ENCODE measurements at regions not wholly inside any gene's neighbourhood (a gene's known extent, or its start where the extent isn't known, plus 50 kb on each side); places are given as distances from the start of the nearest gene placed in this dataset.

DNA sequence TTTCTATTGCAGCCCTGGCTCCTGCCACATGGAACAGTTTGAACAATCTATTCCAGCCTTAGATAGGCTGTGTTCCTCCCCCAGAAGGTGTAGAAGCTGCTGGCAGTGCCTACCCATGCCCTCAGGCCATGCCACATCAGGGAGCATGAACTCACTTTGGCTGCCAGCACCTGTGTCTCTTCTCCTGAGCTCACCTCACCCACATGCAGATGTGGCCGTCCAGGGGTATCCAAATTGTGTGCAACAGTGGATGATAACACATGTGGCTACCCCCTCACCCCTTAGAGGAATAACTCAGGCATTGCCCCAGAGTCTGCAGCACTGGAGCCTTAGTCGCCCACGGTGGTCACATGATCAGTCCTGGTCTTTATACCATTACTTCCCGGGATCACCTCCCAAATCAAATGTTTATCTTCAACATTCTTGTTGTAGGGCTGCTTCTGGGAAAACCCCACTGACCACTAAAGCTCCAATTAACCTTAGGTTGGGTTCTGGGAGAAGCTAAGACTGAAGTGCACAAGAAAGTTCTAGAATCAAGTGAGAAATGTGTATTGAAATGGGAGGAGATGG is 110.4 kb downstream of the BANF2 start:
- no peaks in the 10 kb centered on the region for H3K27me3 Mint-ChIP-seq
- H3K4me1 Mint-ChIP-seq (ENCODE audit: low read depth): no peaks in the 10 kb centered on the region
- H3K36me3 Mint-ChIP-seq (ENCODE audit: low read depth): no peaks in the 10 kb centered on the region
- no peak for DNase-seq
- no peak overlapping the region for H3K27ac Mint-ChIP-seq
- no peak overlapping the region for H3K4me3 Mint-ChIP-seq
- H3K9me3 Mint-ChIP-seq: no peaks in the 10 kb centered on the region

DNA sequence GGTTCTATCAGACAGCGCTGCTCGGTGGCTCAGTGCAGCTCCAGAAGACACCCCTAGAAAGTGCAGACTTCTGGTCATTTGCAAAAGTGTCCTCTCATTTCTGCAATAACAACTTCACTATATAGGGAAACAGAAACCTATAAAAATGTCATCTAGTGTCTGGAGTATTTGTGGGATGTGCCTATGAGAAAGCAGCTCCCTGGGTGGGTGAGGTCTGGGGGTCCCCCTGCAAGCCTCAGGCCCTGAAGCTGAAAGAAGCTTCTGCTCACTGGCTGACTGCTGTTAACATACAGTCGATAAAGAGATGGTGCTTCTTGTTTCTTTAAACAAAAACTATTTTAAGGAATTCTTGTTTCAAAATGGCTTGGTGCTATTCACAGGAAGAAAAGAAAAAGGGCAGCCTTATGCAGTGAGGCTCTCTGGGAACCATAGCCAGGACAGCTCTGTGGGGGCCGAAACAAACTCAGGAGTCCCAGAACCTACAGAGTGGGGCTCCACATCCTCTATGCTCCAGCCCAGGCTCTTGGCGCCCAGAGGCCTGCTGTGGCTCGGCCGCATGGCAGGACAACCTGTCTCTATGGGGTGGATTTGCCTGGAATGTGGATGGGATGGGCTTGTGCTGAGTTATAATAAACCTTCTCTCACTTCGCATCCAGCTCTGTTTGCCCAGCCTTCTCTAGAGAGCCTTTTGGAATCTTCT is 109.7 kb downstream of the BANF2 start:
- Mint-ChIP-seq H3K9me3 (no peaks in the 10 kb centered on the region), H3K4me3 (no peak overlapping the region), H3K27ac (no peak overlapping the region), H3K4me1 (ENCODE audit: low read depth) (no peaks in the 10 kb centered on the region), H3K36me3 (ENCODE audit: low read depth) (no peaks in the 10 kb centered on the region), H3K27me3 (no peaks in the 10 kb centered on the region)
- DNase-seq: no peak

DNA sequence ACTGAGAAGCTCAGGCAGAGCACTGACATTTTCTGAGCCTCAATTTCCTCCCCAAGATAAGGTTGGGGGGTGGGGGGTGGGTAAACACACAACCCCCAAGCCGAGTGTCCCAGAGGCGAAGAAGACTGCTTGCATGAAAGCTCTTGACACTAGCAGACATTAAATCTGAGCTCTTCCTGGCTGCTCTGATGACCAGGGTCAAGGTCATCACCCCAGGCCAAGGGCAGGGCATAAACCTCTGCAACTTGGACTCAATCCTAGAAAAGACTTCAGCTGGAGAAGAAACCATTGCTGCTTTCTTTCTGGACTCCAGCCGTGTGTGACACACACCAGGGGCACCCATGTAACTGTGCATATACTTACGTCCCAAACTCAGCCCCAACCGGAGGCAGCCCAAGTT is 109.0 kb downstream of the BANF2 start:
- no peak for DNase-seq
- Mint-ChIP-seq H3K9me3 (no peaks in the 10 kb centered on the region), H3K27me3 (no peaks in the 10 kb centered on the region), H3K27ac (no peak overlapping the region), H3K36me3 (ENCODE audit: low read depth) (no peaks in the 10 kb centered on the region), H3K4me3 (no peak overlapping the region), H3K4me1 (ENCODE audit: low read depth) (no peaks in the 10 kb centered on the region)

DNA sequence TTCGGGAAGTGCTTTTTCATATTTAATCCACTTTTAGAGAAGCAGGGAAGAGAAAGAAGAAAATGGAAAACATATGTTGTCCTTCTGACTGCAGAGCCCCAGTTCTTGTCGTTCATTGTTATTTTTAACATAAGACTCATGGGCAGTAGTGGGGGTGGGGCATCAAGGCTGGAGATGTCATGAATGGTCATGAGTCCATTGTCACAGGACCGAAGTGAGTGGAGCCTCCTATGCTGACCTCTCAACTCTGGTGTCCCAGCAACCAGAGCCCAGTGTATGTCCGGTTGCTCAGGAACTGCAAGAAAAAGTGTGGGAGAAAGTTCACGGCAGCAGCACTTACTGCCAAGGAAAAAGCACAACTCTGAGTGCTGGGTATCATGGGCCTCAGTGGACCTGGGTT is 108.6 kb downstream of the BANF2 start:
- H3K27ac Mint-ChIP-seq: no peak overlapping the region
- no peaks in the 10 kb centered on the region for H3K4me1 Mint-ChIP-seq (ENCODE audit: low read depth)
- no peaks in the 10 kb centered on the region for H3K27me3 Mint-ChIP-seq
- H3K36me3 Mint-ChIP-seq (ENCODE audit: low read depth): no peaks in the 10 kb centered on the region
- H3K9me3 Mint-ChIP-seq: no peaks in the 10 kb centered on the region
- no peak overlapping the region for H3K4me3 Mint-ChIP-seq
- DNase-seq: no peak

DNA sequence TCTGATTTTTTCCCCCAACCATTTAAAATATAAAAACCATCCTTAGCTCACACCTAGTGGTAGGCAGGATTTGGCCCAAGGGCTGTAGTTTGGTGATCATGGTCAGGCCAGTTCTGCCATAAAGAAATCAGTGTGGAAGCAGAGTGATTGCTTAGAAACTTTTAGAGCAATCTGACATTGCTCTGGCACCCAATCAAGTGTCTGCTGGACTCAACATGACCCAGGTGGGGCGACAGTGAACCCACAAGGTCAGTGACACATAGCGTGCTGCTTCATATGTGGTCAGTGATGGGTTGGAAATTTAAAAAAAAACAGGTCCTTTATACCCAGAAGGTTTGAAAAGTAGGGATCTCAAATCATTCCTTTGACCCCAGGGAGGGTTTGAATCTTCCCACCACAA is 107.9 kb downstream of the BANF2 start:
- H3K9me3 Mint-ChIP-seq: no peaks in the 10 kb centered on the region
- no peaks in the 10 kb centered on the region for H3K27me3 Mint-ChIP-seq
- no peak overlapping the region for H3K27ac Mint-ChIP-seq
- H3K4me1 Mint-ChIP-seq (ENCODE audit: low read depth): no peaks in the 10 kb centered on the region
- no peaks in the 10 kb centered on the region for H3K36me3 Mint-ChIP-seq (ENCODE audit: low read depth)
- DNase-seq: no peak
- no peak overlapping the region for H3K4me3 Mint-ChIP-seq

DNA sequence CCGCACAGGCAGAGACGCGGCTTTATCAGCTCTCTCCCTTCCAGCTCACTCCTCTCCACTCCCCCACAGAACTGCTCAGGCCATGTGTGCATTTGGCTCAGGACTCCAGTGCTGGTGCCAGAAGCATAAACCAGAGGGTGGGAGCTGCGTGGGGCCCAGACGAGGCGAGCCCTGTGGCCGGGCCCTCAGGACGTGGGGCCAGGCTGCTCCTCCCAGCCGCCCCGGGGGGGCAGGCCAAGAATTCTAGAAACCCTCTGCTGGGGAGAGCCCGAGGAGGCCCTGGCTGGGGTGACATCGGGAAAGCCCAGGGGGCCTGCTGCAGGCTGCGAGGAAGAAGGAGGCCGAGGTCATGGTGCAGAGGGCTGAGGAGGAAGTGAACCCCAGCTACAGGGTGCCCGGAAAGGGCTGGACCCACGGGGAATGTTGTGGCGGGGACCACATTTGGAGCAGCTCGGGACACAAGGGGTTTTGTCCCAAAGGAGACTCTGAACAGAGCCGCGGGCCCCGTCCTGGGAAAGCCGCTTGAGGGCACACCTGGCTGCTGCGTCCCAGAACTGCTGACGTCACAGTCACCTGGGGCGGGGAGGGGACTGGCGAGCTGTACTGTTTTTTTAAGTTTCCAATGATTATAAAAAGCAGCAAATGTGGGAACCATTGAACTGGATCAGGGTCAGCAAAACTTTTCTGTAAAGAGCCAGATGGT is 107.1 kb downstream of the BANF2 start:
- Mint-ChIP-seq H3K27me3 (no peaks in the 10 kb centered on the region), H3K4me3 (no peak overlapping the region), H3K4me1 (ENCODE audit: low read depth) (no peaks in the 10 kb centered on the region), H3K27ac (no peak overlapping the region), H3K36me3 (ENCODE audit: low read depth) (no peaks in the 10 kb centered on the region), H3K9me3 (no peaks in the 10 kb centered on the region)
- DNase-seq: no peak

DNA sequence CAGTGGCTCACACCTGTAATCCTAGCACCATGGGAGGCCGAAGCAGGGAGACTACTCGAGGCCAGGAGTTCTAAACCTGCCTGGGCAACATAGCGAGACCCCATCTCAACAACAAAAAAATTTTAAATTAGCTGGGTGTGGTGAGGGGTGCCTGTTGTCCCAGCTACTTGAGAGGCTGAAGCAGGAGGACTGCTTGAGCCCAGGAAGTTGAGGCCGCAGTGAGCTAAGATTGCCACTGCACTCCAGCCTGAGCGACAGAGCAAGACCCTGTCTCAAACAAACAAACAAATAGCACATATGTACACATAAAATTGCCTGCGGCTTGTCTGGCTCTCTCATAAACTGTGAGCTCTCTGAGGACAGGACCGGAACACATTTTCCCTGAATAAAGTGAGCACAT is 106.3 kb downstream of the BANF2 start:
- Mint-ChIP-seq H3K4me1 (ENCODE audit: low read depth) (no peaks in the 10 kb centered on the region), H3K27ac (no peak overlapping the region), H3K9me3 (no peaks in the 10 kb centered on the region), H3K36me3 (ENCODE audit: low read depth) (no peaks in the 10 kb centered on the region), H3K4me3 (no peak overlapping the region), H3K27me3 (peaks cover 2% of the 10 kb centered on the region)
- no peak for DNase-seq

DNA sequence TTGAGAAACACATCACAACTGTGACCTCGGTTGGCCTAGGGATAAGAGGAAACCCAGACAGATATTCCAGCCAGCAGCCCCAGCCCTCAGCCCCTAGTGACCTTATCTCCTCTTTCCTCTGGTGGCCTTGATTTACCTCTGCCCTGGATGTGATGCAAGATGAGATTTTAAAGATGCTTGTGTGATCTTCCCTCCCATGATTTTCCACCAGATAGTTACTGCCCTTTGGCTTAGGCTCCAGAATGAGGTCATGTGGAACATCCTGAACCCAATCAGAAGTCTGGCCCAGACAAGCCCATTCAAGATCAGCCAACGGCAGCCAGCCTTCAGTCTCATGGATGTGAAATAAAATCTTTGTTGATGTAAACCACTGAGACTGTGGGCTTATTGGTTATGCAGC is 104.0 kb downstream of the BANF2 start:
- H3K27ac Mint-ChIP-seq: no peak overlapping the region
- H3K36me3 Mint-ChIP-seq (ENCODE audit: low read depth): no peaks in the 10 kb centered on the region
- H3K9me3 Mint-ChIP-seq: peaks cover 2% of the 10 kb centered on the region
- H3K27me3 Mint-ChIP-seq: peaks cover 17% of the 10 kb centered on the region
- no peak for DNase-seq
- no peaks in the 10 kb centered on the region for H3K4me1 Mint-ChIP-seq (ENCODE audit: low read depth)
- no peak overlapping the region for H3K4me3 Mint-ChIP-seq

DNA sequence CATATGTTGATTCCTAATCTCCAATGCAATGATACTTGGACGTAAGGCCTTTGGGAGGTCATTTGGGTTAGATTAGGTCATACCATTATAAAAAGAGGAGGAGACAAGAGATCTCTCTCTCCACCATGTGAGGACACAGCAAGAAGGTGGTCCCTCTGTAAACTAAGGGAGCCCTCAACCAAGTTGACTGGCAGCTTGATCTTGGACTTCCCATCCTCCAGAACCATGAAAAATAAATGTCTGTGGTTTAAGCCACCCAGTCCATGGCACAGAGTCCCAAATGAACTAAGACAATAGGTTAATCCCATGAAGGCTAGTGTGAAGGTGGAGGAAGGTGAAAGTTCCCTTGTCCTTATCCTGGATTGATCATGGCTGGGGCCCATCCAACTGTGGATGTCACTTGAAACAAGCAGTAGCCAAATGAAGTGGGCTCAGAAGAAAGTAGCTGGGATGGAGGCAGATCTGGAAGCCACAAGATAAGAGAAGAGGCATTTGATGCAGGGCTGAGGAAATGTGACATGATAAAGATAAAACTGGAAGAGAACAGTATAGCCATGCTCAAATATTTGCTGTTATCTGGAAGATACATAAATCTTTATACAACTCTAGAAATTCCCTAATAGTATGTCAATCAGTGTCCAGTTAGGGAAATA is 99.9 kb downstream of the BANF2 start:
- H3K27ac Mint-ChIP-seq: no peak overlapping the region
- H3K4me3 Mint-ChIP-seq: no peak overlapping the region
- peaks cover 3% of the 10 kb centered on the region for H3K9me3 Mint-ChIP-seq
- no peaks in the 10 kb centered on the region for H3K4me1 Mint-ChIP-seq (ENCODE audit: low read depth)
- H3K27me3 Mint-ChIP-seq: peaks cover 35% of the 10 kb centered on the region
- H3K36me3 Mint-ChIP-seq (ENCODE audit: low read depth): no peaks in the 10 kb centered on the region
- no peak for DNase-seq

DNA sequence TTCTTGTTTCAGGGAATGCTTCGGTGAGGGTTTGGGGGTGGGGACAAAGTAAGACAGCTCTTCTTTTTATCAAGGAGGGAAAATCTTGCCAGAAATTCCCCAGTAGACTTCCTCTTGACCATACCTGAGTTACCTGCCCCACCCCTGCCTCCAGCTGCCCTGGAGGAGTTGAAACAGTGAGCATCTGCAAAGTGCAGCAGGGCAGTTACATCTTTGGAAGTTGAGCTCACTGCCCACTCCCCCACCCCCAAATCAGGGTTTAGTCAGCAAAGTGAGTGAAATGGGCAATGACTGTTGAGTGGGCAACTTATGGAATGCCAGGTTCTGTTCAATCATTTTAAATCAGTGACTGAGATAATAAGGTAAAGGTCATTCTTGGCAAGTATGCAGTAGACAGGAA is 98.8 kb downstream of the BANF2 start:
- Mint-ChIP-seq H3K36me3 (ENCODE audit: low read depth) (no peaks in the 10 kb centered on the region), H3K27me3 (peaks cover 35% of the 10 kb centered on the region), H3K27ac (no peak overlapping the region), H3K9me3 (peaks cover 3% of the 10 kb centered on the region), H3K4me1 (ENCODE audit: low read depth) (no peaks in the 10 kb centered on the region), H3K4me3 (no peak overlapping the region)
- DNase-seq: no peak

DNA sequence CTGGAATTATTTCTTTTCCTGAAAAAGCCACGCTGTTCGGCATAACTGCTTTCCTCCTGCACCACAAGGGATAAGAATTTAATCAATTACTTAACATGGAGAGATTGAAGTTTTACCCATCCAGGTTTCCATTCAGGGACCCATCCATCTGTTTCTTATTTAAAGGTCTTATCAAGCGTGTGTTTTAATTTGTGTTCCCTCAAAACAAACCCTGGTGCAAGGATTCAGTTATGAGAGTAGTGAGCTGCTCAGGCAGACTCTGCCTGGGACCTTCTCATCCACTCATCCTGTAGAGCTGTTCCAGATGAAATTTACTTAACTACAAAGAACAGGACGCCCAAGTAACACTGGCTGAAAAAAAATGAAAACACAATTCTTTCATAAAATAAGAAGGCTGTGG is 97.8 kb downstream of the BANF2 start:
- peaks cover 3% of the 10 kb centered on the region for H3K9me3 Mint-ChIP-seq
- DNase-seq: no peak
- no peaks in the 10 kb centered on the region for H3K36me3 Mint-ChIP-seq (ENCODE audit: low read depth)
- H3K27me3 Mint-ChIP-seq: peaks cover 35% of the 10 kb centered on the region
- H3K4me1 Mint-ChIP-seq (ENCODE audit: low read depth): no peaks in the 10 kb centered on the region
- H3K4me3 Mint-ChIP-seq: no peak overlapping the region
- no peak overlapping the region for H3K27ac Mint-ChIP-seq

DNA sequence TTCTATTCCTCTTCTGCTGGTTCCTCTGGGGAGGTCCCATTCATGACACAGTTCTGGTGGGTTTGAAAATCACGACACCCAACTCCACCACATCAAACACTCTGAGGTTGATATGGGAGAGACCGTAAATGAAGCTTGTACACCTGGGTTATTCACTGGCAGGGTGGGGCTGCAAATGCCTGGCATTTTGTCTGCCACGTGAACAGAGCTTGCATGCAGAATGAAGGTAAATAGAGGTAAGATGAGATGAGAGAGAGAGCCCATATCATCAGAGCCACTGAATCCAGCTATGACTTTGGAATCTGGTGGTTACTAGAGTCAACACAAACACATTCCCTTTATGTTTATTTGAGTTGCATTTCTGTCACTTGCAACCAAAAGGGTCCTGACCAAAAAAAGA is 97.4 kb downstream of the BANF2 start:
- Mint-ChIP-seq H3K27ac (no peak overlapping the region), H3K4me1 (ENCODE audit: low read depth) (no peaks in the 10 kb centered on the region), H3K36me3 (ENCODE audit: low read depth) (no peaks in the 10 kb centered on the region), H3K9me3 (peaks cover 3% of the 10 kb centered on the region), H3K4me3 (no peak overlapping the region), H3K27me3 (peaks cover 38% of the 10 kb centered on the region)
- no peak for DNase-seq

DNA sequence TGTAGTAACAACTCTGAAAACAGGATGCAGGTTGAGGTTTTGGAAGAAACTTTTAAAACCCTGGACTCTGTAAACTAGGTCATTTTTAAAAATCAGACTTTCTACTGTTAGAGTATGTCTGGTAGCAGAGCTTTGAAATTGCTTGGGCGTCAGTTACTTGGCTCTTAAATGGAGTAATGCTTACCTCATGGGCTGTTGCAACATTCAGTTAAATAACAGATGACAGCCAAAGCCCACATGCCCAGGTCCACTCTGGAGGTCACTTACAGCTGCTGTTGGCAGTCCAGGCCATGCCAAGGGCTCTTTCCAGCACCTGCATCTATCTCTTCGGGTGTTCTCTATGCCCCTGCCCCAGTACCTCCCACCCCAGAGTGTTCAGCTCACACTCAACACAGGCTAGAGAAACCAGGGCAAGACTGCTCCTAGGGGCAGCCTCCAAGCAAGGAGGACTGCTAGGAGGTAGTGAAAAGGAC is 96.4 kb downstream of the BANF2 start:
- Mint-ChIP-seq H3K4me1 (ENCODE audit: low read depth) (no peaks in the 10 kb centered on the region), H3K4me3 (no peak overlapping the region), H3K36me3 (ENCODE audit: low read depth) (no peaks in the 10 kb centered on the region), H3K9me3 (peaks cover 3% of the 10 kb centered on the region), H3K27ac (no peak overlapping the region), H3K27me3 (peaks cover 39% of the 10 kb centered on the region)
- DNase-seq: no peak

DNA sequence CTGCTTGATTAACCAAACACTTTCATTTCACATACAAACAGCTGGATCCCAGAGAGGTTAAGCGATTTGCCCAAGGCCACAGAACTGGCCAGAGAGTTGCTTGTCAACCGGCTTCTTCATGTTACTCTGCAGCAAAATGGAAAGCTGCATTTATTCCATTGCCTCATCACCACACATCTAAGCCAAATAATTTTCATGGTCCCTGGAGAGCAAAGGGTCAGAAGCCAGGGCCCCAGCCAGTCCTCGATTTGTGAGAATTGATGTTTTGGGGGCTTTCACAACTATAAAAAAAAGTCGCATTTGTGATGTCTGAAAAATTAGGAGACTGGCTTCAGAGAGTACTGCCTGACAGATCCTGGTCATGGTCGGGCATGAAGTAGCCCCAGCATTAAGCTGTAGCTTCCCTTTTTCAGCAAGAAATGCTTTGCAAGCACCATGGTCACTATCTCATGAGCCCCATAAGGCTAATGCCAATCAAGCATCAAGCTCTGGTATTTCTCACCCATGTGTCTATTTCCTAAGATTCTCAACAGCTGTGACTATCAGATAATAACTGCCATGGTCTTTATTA is 95.8 kb downstream of the BANF2 start:
- Mint-ChIP-seq H3K4me3 (no peak overlapping the region), H3K9me3 (peaks cover 3% of the 10 kb centered on the region), H3K36me3 (ENCODE audit: low read depth) (no peaks in the 10 kb centered on the region)

More for the DNA sequence above, 95.8 kb downstream of the BANF2 start:
- no peak for DNase-seq
- Mint-ChIP-seq H3K27ac (no peak overlapping the region), H3K27me3 (peaks cover 37% of the 10 kb centered on the region), H3K4me1 (ENCODE audit: low read depth) (no peaks in the 10 kb centered on the region)

Measured in activated T-cell treated with anti-CD3 and anti-CD28 coated beads, Interleukin-2, amount 50 U/mL, for 24 hours (primary cell).